ENCODE measurements at regions not wholly inside any gene's neighbourhood (a gene's known extent, or its start where the extent isn't known, plus 50 kb on each side); places are given as distances from the start of the nearest gene placed in this dataset.
"Not testable (repeated sequence)": the region's sequence is repeated elsewhere in the genome, so short reads cannot be mapped to it uniquely, and the experiment has no call there.

- H3K27ac ChIP-seq = no peak overlapping the region
- peaks cover 5% of the 10 kb centered on the region; the same call in 1 of the 2 replicates for H3K4me1 ChIP-seq (replicated peaks)
- no peak overlapping the region for H3K4me3 ChIP-seq
- DNase-seq (ENCODE audit: low read depth in 1 of 2, low spot score in 2 of 2) = no peak
- no peaks in the 10 kb centered on the region for H3K27me3 ChIP-seq (replicated peaks)
- H3K36me3 ChIP-seq = no peaks in the 10 kb centered on the region
- no peaks in the 10 kb centered on the region for H3K9me3 ChIP-seq (replicated peaks)
Measured at GRCh38 chr5:87188391-87188790, 79.3 kb upstream of the RASA1 start.

- Histone ChIP-seq H3K36me3 (no peaks in the 10 kb centered on the region), H3K27me3 (replicated peaks) (no peaks in the 10 kb centered on the region), H3K4me1 (replicated peaks) (peaks cover 10% of the 10 kb centered on the region), H3K9me3 (replicated peaks) (no peaks in the 10 kb centered on the region), H3K4me3 (no peak overlapping the region), H3K27ac (no peak overlapping the region)
- no peak for DNase-seq (ENCODE audit: low read depth in 1 of 2, low spot score in 2 of 2)
Measured at GRCh38 chr5:87190041-87190440, 77.6 kb upstream of the RASA1 start.

GRCh38 chr5:87190687-87191086, 77.0 kb upstream of the RASA1 start:
- H3K4me3 ChIP-seq = no peak overlapping the region
- H3K9me3 ChIP-seq (replicated peaks) = no peaks in the 10 kb centered on the region
- peaks cover 17% of the 10 kb centered on the region for H3K4me1 ChIP-seq (replicated peaks)
- DNase-seq (ENCODE audit: low read depth in 1 of 2, low spot score in 2 of 2) = no peak
- no peaks in the 10 kb centered on the region for H3K36me3 ChIP-seq
- no peaks in the 10 kb centered on the region for H3K27me3 ChIP-seq (replicated peaks)
- no peak overlapping the region for H3K27ac ChIP-seq

GRCh38 chr5:87191645-87192044, 76.0 kb upstream of the RASA1 start:
- Histone ChIP-seq H3K4me1 (replicated peaks) (peaks cover 24% of the 10 kb centered on the region), H3K9me3 (replicated peaks) (no peaks in the 10 kb centered on the region)
- DNase-seq (ENCODE audit: low read depth in 1 of 2, low spot score in 2 of 2) = no peak

GRCh38 chr5:87195104-87195591, 72.5 kb upstream of the RASA1 start:
- Histone ChIP-seq H3K27ac (peak overlapping the region; percentile 55), H3K36me3 (no peaks in the 10 kb centered on the region), H3K4me1 (replicated peaks) (peaks cover 20% of the 10 kb centered on the region), H3K27me3 (replicated peaks) (no peaks in the 10 kb centered on the region), H3K9me3 (replicated peaks) (no peaks in the 10 kb centered on the region), H3K4me3 (no peak overlapping the region)
- DNase-seq (ENCODE audit: low read depth in 1 of 2, low spot score in 2 of 2) = peak in 1 of 2 experiments; percentile 72

More at GRCh38 chr5:87191645-87192044, 76.0 kb upstream of the RASA1 start:
- H3K4me3 ChIP-seq = no peak overlapping the region
- H3K36me3 ChIP-seq = no peaks in the 10 kb centered on the region
- no peak overlapping the region for H3K27ac ChIP-seq
- no peaks in the 10 kb centered on the region for H3K27me3 ChIP-seq (replicated peaks)

- H3K9me3 ChIP-seq (replicated peaks) = no peaks in the 10 kb centered on the region
- H3K27me3 ChIP-seq (replicated peaks) = no peaks in the 10 kb centered on the region
- H3K4me3 ChIP-seq = no peak overlapping the region
- H3K4me1 ChIP-seq (replicated peaks) = peaks cover 20% of the 10 kb centered on the region
- no peaks in the 10 kb centered on the region for H3K36me3 ChIP-seq
- DNase-seq (ENCODE audit: low read depth in 1 of 2, low spot score in 2 of 2) = peak in 1 of 2 experiments; percentile 59
- H3K27ac ChIP-seq = peak overlapping the region; percentile 55
Measured at GRCh38 chr5:87195616-87196015, 72.1 kb upstream of the RASA1 start.

GRCh38 chr5:87198010-87198409, 69.7 kb upstream of the RASA1 start:
- Histone ChIP-seq H3K4me3 (no peak overlapping the region), H3K9me3 (replicated peaks) (no peaks in the 10 kb centered on the region), H3K27ac (no peak overlapping the region), H3K36me3 (no peaks in the 10 kb centered on the region), H3K27me3 (replicated peaks) (no peaks in the 10 kb centered on the region), H3K4me1 (replicated peaks) (peaks cover 20% of the 10 kb centered on the region)
- DNase-seq (ENCODE audit: low read depth in 1 of 2, low spot score in 2 of 2) = no peak

- not testable (repeated sequence) for H3K9me3 ChIP-seq (replicated peaks); H3K36me3 ChIP-seq; H3K27me3 ChIP-seq (replicated peaks); H3K27ac ChIP-seq; H3K4me3 ChIP-seq; DNase-seq (ENCODE audit: low read depth in 1 of 2, low spot score in 2 of 2)
- H3K4me1 ChIP-seq (replicated peaks) = peaks cover 20% of the 10 kb centered on the region
Measured at GRCh38 chr5:87199246-87199645, 68.4 kb upstream of the RASA1 start.

GRCh38 chr5:87199704-87200103, 68.0 kb upstream of the RASA1 start:
- H3K27me3 ChIP-seq (replicated peaks); H3K27ac ChIP-seq; DNase-seq (ENCODE audit: low read depth in 1 of 2, low spot score in 2 of 2); H3K9me3 ChIP-seq (replicated peaks); H3K36me3 ChIP-seq; H3K4me3 ChIP-seq: not testable (repeated sequence)
- H3K4me1 ChIP-seq (replicated peaks) = peaks cover 17% of the 10 kb centered on the region

GRCh38 chr5:87210076-87210475, 57.6 kb upstream of the RASA1 start:
- peak in 1 of 2 experiments; percentile 42 for DNase-seq (ENCODE audit: low read depth in 1 of 2, low spot score in 2 of 2)
- H3K4me1 ChIP-seq (replicated peaks) = peaks cover 20% of the 10 kb centered on the region
- no peaks in the 10 kb centered on the region for H3K36me3 ChIP-seq
- H3K27me3 ChIP-seq (replicated peaks) = no peaks in the 10 kb centered on the region
- no peak overlapping the region for H3K4me3 ChIP-seq
- H3K27ac ChIP-seq = no peak overlapping the region
- no peaks in the 10 kb centered on the region for H3K9me3 ChIP-seq (replicated peaks)

- no peak for DNase-seq (ENCODE audit: low read depth in 1 of 2, low spot score in 2 of 2)
- Histone ChIP-seq H3K4me3 (no peak overlapping the region), H3K27ac (no peak overlapping the region), H3K9me3 (replicated peaks) (no peaks in the 10 kb centered on the region), H3K27me3 (replicated peaks) (no peaks in the 10 kb centered on the region), H3K4me1 (replicated peaks) (peaks cover 20% of the 10 kb centered on the region), H3K36me3 (no peaks in the 10 kb centered on the region)
Measured at GRCh38 chr5:87210743-87211142, 56.9 kb upstream of the RASA1 start.

- Histone ChIP-seq H3K9me3 (replicated peaks) (no peaks in the 10 kb centered on the region), H3K27me3 (replicated peaks) (no peaks in the 10 kb centered on the region), H3K4me1 (replicated peaks) (peaks cover 20% of the 10 kb centered on the region), H3K4me3 (no peak overlapping the region), H3K27ac (no peak overlapping the region), H3K36me3 (no peaks in the 10 kb centered on the region)
- no peak for DNase-seq (ENCODE audit: low read depth in 1 of 2, low spot score in 2 of 2)
Measured at GRCh38 chr5:87211676-87212075, 56.0 kb upstream of the RASA1 start.

- not testable (repeated sequence) for DNase-seq (ENCODE audit: low read depth in 1 of 2, low spot score in 2 of 2); H3K27me3 ChIP-seq (replicated peaks); H3K27ac ChIP-seq; H3K4me3 ChIP-seq; H3K36me3 ChIP-seq; H3K9me3 ChIP-seq (replicated peaks)
- H3K4me1 ChIP-seq (replicated peaks) = peaks cover 20% of the 10 kb centered on the region
Measured at GRCh38 chr5:87212183-87212582, 55.5 kb upstream of the RASA1 start.

- not testable (repeated sequence) for H3K4me3 ChIP-seq
Measured at GRCh38 chr5:87217480-87217879, 50.2 kb upstream of the RASA1 start.

More at GRCh38 chr5:87217480-87217879, 50.2 kb upstream of the RASA1 start:
- H3K36me3 ChIP-seq; H3K27me3 ChIP-seq (replicated peaks); H3K4me1 ChIP-seq (replicated peaks); H3K27ac ChIP-seq; H3K9me3 ChIP-seq (replicated peaks); DNase-seq (ENCODE audit: low read depth in 1 of 2, low spot score in 2 of 2): not testable (repeated sequence)

Data from SJSA1 (cell line).